ENCODE measurements at regions not wholly inside any gene's neighbourhood (a gene's known extent, or its start where the extent isn't known, plus 50 kb on each side); places are given as distances from the start of the nearest gene placed in this dataset.
A peak's percentile ranks its signal among the peaks of the same experiment; 100 is the strongest.

DNA sequence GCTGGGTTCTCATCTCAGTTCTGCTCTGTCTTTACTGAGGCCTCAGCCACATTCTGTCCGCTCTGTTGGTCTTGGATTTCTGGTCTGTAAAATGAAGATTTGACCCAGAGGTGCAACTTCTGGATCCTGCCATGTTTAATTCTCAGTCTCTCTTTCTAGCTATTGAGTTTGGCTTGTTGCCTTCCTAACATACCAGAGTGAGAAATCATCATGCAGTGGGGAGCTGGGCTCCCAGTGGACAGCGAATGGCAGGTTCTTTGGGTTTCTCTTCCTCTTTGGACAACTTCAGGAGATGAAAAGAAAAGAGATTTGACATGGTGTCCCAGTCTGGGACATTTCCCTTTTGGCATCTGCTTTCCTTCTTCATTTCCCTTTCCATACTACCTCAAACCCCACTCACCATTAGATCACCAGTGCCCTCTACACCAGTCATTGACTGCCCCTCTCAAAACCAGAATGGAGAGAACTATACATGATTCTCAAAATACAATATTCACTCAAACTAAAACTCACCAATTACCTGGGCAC lies 334.7 kb downstream of the ACTL7B start:
- TF ChIP-seq, protein P1, sequence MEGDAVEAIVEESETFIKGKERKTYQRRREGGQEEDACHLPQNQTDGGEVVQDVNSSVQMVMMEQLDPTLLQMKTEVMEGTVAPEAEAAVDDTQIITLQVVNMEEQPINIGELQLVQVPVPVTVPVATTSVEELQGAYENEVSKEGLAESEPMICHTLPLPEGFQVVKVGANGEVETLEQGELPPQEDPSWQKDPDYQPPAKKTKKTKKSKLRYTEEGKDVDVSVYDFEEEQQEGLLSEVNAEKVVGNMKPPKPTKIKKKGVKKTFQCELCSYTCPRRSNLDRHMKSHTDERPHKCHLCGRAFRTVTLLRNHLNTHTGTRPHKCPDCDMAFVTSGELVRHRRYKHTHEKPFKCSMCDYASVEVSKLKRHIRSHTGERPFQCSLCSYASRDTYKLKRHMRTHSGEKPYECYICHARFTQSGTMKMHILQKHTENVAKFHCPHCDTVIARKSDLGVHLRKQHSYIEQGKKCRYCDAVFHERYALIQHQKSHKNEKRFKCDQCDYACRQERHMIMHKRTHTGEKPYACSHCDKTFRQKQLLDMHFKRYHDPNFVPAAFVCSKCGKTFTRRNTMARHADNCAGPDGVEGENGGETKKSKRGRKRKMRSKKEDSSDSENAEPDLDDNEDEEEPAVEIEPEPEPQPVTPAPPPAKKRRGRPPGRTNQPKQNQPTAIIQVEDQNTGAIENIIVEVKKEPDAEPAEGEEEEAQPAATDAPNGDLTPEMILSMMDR (IDR thresholded peaks at IDR 0.05), result no peak
- H3K4me1 ChIP-seq, result peaks cover 0 to 23% (median 10%) of the 10 kb centered on the region in 9 donors
- no peak overlapping the region for H3K27ac ChIP-seq
- H3K4me3 ChIP-seq, result no peak overlapping the region
- H3K9me3 ChIP-seq, result no peaks in the 10 kb centered on the region
- DNase-seq, result no peak
- no peaks in the 10 kb centered on the region for H3K27me3 ChIP-seq
- intact Hi-C loops (cut with DNase I), result no loop called here
- no peak for ATAC-seq
- WGBS, 2 donors, result 88 to 89% methylated on average over 2 of the region's 2 CpGs
- no peaks in the 10 kb centered on the region for H3K36me3 ChIP-seq

DNA sequence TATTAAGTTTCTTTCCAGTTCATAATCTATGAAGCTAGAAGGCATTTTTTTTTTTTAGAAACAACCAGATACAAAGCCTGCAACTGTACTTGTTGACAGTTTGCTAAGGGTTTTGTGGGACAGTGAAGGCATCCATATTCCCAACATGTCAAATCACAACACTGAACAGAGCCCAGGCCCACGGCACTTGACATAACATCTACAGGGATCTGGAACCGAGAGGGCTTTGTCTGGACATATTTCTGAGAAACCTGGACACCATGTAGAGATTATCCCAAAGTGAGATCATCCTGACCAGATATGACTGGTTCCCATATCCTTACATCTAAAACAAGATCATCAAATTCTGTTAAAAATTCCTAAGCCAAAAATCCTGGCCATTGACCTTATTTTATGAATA lies 336.3 kb downstream of the ACTL7B start:
- H3K36me3 ChIP-seq, result no peaks in the 10 kb centered on the region
- H3K9me3 ChIP-seq, result no peaks in the 10 kb centered on the region
- no peak overlapping the region for H3K4me3 ChIP-seq
- H3K27ac ChIP-seq, result no peak overlapping the region
- H3K27me3 ChIP-seq, result no peaks in the 10 kb centered on the region
- H3K4me1 ChIP-seq, result peaks cover 0 to 18% (median 9%) of the 10 kb centered on the region in 9 donors
- intact Hi-C loops (cut with DNase I), result no loop called here
- 47 to 60% methylated on average over 2 of the region's 2 CpGs for WGBS, 2 donors
- DNase-seq (no peak), ATAC-seq (no peak)
- TF ChIP-seq, protein P1 (IDR thresholded peaks at IDR 0.05), result no peak

DNA sequence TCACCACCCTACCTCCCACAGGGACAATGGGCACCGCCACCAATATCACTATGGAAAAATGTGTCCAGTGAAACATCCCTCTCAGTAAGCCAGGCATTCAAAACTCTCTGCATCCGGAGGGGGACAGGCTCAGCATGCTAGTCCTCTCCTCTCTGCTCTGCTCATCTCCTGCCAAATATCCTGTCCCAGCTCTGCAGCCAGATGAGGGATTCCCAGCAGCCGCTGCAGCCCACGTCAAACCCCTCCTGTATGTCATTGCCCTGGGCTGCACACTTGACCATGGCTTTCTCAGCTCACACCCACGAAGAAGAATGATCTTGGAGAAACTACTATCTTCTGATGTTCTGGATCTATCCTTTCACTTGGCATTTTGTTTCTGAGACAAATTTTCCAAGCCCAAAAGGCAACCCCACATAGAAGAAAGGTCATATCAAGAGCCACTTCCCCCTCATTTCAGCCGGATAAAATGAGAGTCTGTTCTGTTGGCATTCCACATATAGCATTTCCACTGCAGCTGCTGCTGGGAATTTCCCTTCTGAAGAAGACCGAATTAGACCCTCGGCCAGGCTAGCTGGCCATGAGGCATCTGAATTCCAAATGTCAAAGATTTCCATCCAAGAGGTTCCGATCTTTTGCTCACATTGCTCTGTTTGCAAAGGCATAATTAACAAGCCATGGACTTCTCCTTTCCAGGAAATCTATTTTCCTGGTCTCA lies 338.0 kb downstream of the ACTL7B start:
- Histone ChIP-seq H3K4me1 (peaks cover 0 to 18% (median 9%) of the 10 kb centered on the region in 9 donors), H3K9me3 (no peaks in the 10 kb centered on the region), H3K27ac (peak overlapping the region in 3 of 10 donors; percentile 32 to 41 (median 32)), H3K36me3 (no peaks in the 10 kb centered on the region), H3K27me3 (no peaks in the 10 kb centered on the region), H3K4me3 (no peak overlapping the region)
- TF ChIP-seq, protein P1 (IDR thresholded peaks at IDR 0.05), result no peak
- DNase-seq (peak in 1 of 2 donors; percentile 13), ATAC-seq (peak in 7 of 8 donors; percentile 31 to 84 (median 64))
- 33% methylated on average over 9 of the region's 9 CpGs for WGBS, 2 donors
- intact Hi-C loops (cut with DNase I), result no loop called here

DNA sequence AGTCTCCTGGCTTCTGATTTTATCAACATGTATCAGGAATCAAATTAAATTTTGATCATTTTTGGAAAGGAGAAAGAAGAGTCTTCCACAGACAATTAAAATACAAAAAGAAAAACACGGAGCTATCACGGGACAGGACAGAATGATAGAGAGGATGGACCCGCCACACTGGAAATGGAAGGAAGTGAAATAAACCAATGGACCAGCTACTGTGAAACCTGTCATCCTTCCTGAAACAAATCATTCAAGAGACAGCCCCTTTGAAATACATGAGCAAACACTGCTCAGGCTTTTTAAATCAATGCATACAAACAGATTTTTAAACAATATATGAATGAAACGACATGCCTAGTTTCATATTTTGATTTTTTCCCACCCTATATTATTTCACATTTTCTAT lies 339.4 kb downstream of the ACTL7B start:
- 76 to 91% methylated on average over 4 of the region's 4 CpGs for WGBS, 2 donors
- H3K36me3 ChIP-seq, result no peaks in the 10 kb centered on the region
- H3K27me3 ChIP-seq, result no peaks in the 10 kb centered on the region
- intact Hi-C loops (cut with DNase I), result no loop called here
- ATAC-seq (no peak), DNase-seq (no peak)
- H3K9me3 ChIP-seq, result no peaks in the 10 kb centered on the region
- TF ChIP-seq, protein P1 (IDR thresholded peaks at IDR 0.05), result no peak
- no peak overlapping the region for H3K4me3 ChIP-seq
- H3K27ac ChIP-seq, result no peak overlapping the region
- H3K4me1 ChIP-seq, result peaks cover 0 to 18% (median 9%) of the 10 kb centered on the region in 9 donors

Data from heart right ventricle (tissue), 16 donors.